T-helper 9 cell (primary cell): ENCODE measurements at regions not wholly inside any gene's neighbourhood (a gene's known extent, or its start where the extent isn't known, plus 50 kb on each side); places are given as distances from the start of the nearest gene placed in this dataset.

ENCODE experiments used
- DNase-seq: peaks from one replicate; pipeline ENCODE4 v3.0.0-alpha.2; 2020

DNA sequence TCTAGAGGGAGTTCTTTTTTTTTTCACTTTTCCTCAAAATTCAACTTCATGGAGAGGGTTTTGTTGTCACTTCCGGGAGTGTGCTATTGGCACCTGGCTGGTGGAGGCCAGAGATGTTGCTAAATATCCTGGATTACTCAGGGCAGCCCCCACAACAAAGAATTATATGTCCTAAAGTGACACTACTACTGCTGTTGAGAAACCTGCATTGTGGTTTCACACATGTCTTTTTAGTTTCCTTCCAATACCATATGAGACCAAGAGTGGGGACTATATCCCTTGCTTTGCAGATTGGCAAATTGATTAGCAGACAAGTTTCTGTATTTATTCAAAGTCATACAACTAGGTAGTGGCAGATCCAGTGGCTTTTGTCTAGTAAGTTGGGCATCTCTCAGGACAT, 826.8 kb downstream of the TRIB2 start:
- no peak for DNase-seq

DNA sequence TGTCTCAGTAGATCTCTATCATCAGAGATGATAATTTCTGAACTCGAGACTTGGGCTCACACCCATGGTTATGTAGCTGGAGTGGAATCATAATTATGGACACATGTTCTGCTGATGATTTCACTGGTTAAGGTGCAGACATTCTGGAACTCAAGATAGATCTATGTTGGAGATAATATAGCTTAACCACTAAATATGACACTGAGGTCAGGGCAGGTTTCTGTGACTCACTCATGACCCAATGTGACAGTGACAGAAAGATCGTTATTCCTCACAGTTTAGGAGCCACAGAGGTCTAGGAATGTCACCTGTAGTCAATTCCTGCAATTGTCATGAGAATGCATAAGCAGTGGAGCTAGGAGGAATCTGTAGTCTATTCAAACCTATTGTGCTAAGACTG, 828.6 kb downstream of the TRIB2 start:
- DNase-seq = no peak

DNA sequence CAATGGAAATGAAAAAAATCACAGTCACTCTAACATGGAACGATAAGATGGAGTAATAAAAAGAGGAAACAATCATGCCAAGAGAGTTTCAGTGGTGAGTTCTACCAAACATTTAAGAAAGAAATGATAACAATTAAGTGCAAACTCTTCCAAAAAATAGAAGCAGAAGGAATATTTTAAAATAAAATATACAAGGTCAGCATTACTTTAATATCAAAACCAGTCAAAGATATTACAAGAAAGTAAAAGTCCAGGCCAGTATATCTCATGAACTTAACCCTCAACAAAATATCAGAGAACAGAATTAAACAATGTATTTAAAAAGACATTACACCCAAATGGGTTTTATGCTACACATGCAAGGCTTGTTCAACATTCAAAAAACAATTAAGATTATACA, 829.4 kb downstream of the TRIB2 start:
- no peak for DNase-seq

- no peak for DNase-seq
Observed at GRCh38 chr2:13550285-13551231, 833.8 kb downstream of the TRIB2 start.

- DNase-seq = no peak
Observed at GRCh38 chr2:13558368-13558767, 841.6 kb downstream of the TRIB2 start.

GRCh38 chr2:13560322-13560721, 843.6 kb downstream of the TRIB2 start:
- no peak for DNase-seq

GRCh38 chr2:13572466-13572865, 855.7 kb downstream of the TRIB2 start:
- DNase-seq = no peak

GRCh38 chr2:13574831-13575230, 858.1 kb downstream of the TRIB2 start:
- no peak for DNase-seq

DNA sequence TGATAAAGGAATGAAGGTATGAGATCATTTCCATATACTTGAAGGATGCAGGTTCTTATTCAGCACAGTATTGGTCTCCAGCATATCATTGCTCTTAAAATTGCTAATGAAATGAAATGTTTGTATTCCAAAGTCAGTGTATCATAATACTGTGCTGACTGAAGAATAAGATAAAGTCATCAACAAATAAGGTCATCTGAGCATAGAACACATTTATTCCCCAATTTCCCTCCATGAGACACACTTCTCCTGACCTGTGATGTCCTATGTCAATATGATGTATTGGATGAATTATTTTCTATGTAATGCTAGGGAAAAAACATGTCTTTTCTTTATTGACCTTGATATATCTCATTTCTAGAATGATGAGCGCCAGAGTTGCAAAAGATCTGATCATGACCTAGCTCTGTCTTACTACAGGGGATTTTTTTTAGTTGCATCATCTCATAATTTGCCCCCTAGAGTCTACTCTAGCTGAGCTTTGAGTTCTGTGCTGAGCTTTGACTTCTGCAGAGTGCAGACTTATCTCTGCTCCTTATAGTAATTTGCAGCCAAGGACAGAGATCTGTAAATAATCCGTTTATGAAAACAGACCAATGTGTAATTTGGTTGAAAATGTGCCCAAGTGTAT, 859.8 kb downstream of the TRIB2 start:
- DNase-seq = no peak

GRCh38 chr2:13578547-13578946, 861.8 kb downstream of the TRIB2 start:
- no peak for DNase-seq

GRCh38 chr2:13581471-13581870, 864.7 kb downstream of the TRIB2 start:
- no peak for DNase-seq

GRCh38 chr2:13583609-13584008, 866.9 kb downstream of the TRIB2 start:
- no peak for DNase-seq

- DNase-seq = no peak
Observed at GRCh38 chr2:13584020-13584419, 867.3 kb downstream of the TRIB2 start.

- DNase-seq = no peak
Observed at GRCh38 chr2:13585732-13586131, 869.0 kb downstream of the TRIB2 start.

DNA sequence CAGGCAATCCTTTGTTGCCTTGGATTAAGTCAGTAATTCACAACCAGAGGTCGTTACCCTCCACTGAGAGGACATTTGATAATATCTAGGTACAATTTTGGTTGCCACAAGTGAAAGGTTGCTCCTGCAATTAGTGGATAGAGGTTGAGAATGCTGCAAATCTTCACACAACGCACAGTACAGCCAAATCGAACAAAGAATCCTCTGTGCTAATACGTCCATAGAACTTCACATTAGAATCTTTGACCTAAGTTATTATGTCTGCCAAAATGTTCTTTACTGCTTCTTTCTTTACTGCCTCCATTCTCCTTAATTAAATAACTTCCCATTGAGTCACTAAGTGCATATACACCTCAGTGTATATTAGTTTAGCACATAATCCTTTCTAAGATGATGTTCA, 879.5 kb downstream of the TRIB2 start:
- DNase-seq = no peak

- no peak for DNase-seq
Observed at GRCh38 chr2:13597176-13597575, 880.4 kb downstream of the TRIB2 start.

DNA sequence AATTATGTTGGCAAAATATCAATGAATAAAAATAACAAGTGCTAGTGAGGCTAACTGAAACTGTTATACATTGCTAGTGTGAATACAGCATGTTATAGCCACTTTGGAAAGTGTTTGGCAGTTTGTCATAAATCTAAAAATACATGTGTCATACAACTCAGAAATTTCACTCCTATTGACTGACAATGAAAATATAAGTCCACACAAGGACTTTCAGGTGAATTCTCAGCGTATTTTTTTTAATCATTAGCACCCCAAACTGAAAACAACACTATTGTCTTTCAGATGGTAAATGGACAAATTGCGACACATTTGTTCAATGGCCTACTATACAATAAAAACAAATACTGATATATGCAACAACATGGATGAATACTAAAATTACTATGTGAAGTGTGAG, 884.8 kb downstream of the TRIB2 start:
- no peak for DNase-seq

GRCh38 chr2:13604951-13605661, 888.4 kb downstream of the TRIB2 start:
- DNase-seq = no peak

DNA sequence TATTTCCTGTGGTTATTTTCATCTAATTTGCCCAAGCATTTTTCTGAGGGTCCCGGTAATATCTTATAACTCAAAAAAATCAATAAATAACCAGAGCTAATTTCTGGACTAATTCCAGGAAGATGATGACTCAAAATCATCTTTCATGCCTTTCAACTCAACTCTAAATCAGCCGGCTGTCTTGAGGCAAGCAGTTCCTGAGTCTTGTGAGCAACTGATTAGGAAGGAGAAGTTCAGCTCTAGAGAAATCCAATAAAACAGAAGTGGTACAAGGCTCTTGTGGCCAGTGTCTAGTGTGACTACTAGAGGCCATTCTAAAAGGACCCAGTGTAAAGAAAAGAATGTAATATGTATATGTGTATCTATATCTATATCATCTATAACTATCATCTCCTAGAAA, 890.4 kb downstream of the TRIB2 start:
- no peak for DNase-seq

GRCh38 chr2:13611939-13612338, 895.2 kb downstream of the TRIB2 start:
- DNase-seq = no peak

DNA sequence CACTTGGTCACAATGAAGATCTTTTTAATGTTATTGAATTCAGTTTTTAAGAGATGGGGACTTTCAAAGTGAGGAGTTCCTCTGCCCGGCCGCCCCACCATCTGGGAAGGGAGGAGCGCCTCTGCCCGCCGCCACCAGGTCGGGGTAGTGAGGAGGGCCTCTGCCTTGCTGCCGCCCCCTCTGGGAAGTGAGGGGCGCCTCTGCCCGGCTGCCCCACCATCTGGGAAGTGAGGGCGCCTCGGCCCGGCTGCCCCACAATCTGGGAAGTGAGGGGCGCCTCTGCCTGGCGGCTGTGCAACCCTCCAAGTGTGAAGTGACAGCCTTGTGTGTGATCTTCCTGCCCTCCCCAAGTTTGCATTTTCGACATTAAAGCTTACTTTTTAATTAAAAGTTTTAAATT, 899.3 kb downstream of the TRIB2 start:
- DNase-seq = no peak

DNA sequence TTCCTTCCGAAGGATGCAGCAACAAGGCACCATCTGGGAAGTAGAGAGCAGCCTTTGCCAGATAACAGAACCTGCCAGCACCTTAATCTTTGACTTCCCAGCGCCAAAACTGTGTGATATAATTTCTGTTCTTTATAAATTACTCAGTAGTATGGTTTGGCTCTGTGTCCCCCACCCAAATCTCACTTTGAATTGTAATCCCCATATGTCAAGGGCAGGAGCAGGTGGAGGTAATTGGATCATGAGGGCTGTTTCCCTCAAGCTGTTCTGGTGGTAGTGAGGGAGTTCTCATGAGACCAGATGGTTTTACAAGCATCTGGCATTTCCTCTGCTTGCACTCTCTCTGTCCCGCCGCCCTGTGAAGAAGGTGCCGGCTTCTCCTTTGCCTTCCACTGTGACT, 899.9 kb downstream of the TRIB2 start:
- DNase-seq = no peak

DNA sequence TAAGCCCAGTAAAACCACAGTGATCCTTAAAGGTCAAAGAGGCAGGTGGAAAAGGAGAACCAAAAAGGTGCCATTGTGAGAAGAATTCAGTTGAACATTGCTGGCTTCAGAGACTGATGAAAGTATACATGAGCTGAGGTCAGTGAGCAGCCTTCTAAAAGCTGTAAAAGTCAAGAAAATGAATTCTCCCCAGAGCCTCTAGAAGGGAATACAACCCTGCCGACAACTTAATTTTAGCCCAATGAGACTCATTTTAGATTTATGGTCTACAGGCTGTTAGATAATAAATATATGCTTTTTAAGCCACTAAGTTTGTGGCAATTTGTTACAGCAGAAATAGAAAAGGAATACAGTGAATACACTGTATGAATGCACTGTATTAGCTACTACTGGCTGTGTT, 911.4 kb downstream of the TRIB2 start:
- no peak for DNase-seq

- no peak for DNase-seq
Observed at GRCh38 chr2:13638181-13638580, 921.4 kb downstream of the TRIB2 start.
